ENCODE measurements at regions not wholly inside any gene's neighbourhood (a gene's known extent, or its start where the extent isn't known, plus 50 kb on each side); places are given as distances from the start of the nearest gene placed in this dataset.
"Not testable (repeated sequence)": the region's sequence is repeated elsewhere in the genome, so short reads cannot be mapped to it uniquely, and the experiment has no call there.

DNA sequence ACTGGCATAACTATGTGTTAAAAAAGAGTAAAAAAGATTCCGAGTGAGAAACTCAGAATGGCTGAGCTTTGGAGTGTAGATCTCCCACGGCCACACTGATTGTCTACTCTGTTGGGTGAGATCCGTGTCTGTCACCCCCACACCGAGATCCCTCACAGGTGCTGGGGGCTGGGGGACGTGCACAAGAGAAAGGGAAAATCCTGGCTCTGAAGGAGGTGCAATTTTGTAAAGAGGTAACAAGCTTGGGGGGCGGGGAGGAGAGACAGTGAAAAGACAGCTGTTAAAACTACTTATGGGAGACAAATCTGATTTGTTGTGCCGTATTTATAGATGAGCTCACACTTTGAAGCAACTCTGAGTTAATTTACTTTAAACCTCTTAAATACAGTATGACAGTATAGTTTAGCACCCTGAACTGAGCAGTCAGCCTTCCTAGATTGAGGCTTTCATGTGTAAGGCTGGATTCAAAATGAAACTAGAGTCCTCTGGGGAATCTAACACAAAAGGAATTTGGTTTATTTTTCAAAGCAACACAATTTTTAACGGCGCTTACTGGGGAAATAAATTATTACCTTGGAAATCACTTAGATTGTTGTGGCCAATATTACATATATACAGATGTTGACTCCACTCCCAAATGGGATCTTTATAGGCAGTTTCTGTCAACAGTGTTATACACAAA is 167.4 kb upstream of the RGS6 start:
- WGBS, 5 donors = 36 to 48% (median 42%) methylated on average over 9 of the region's 9 CpGs
- Histone ChIP-seq H3K4me1 (peaks cover 0 to 6% (median 3%) of the 10 kb centered on the region in 4 donors), H3K27me3 (peaks cover 0 to 4% (median 0%) of the 10 kb centered on the region in 3 donors), H3K9me3 (peaks cover 0 to 11% (median 3%) of the 10 kb centered on the region in 4 donors), H3K4me3 (peak overlapping the region in 1 of 4 donors; percentile 7), H3K36me3 (no peaks in the 10 kb centered on the region), H3K27ac (no peak overlapping the region)
- no peak for DNase-seq
- TF ChIP-seq, protein P1, sequence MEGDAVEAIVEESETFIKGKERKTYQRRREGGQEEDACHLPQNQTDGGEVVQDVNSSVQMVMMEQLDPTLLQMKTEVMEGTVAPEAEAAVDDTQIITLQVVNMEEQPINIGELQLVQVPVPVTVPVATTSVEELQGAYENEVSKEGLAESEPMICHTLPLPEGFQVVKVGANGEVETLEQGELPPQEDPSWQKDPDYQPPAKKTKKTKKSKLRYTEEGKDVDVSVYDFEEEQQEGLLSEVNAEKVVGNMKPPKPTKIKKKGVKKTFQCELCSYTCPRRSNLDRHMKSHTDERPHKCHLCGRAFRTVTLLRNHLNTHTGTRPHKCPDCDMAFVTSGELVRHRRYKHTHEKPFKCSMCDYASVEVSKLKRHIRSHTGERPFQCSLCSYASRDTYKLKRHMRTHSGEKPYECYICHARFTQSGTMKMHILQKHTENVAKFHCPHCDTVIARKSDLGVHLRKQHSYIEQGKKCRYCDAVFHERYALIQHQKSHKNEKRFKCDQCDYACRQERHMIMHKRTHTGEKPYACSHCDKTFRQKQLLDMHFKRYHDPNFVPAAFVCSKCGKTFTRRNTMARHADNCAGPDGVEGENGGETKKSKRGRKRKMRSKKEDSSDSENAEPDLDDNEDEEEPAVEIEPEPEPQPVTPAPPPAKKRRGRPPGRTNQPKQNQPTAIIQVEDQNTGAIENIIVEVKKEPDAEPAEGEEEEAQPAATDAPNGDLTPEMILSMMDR (IDR thresholded peaks at IDR 0.05) = no peak
- TF ChIP-seq POLR2AphosphoS5 (IDR thresholded peaks at IDR 0.05) = no peak
- no peak for TF ChIP-seq EP300 (IDR thresholded peaks at IDR 0.05)
- no peak for TF ChIP-seq POLR2A (IDR thresholded peaks at IDR 0.05)
- intact Hi-C loops (cut with DNase I; ENCODE audit: low total_unique reads) = no loop called here

DNA sequence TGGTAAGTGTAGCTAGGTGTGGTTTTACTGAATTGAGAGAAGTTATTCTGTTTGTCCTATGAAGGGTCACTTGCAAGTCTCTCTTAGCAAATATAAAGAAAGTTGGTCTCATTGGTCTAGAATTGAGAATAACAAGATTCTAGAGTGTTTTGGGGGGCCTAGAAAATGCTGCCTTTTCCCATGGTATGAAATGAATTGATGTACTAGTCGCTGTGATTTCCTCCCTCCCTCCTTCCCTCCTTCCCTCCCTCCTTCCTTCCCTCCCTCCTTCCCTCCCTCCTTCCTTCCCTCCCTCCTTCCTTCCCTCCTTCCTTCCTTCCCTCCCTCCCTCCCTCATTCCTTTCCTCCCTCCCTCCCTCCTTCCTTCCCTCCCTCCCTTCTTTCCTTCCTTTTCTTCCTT is 166.7 kb upstream of the RGS6 start:
- peaks cover 0 to 4% (median 0%) of the 10 kb centered on the region in 3 donors for H3K27me3 ChIP-seq
- intact Hi-C loops (cut with DNase I; ENCODE audit: low total_unique reads) = no loop called here
- no peak for TF ChIP-seq EP300 (IDR thresholded peaks at IDR 0.05)
- no peak overlapping the region for H3K27ac ChIP-seq
- H3K4me3 ChIP-seq = no peak overlapping the region
- H3K4me1 ChIP-seq = peaks cover 0 to 6% (median 3%) of the 10 kb centered on the region in 4 donors
- no peak for DNase-seq
- WGBS, 5 donors = 50 to 89% (median 81%) methylated on average over 1 of the region's 1 CpG
- H3K36me3 ChIP-seq = no peaks in the 10 kb centered on the region
- peaks cover 0 to 11% (median 3%) of the 10 kb centered on the region in 4 donors for H3K9me3 ChIP-seq

DNA sequence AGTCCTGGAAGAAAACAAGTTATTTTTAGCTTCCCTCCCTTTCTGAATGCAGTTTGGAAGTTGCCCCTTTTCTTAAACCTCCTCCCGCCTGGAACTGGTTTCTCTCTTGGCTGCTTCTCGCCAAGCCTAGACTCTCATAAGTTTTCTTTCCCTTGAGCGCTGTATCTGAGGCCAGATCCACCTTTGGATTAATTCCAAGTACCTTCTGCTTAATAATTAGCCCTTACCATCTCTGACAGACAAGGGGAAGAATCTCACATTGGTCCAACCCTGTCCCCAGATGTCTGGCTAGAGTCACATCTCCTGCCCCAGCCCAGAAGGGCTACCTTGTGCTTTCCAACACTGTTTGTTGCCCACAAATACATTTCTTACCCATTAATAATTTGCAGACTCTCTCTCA is 161.8 kb upstream of the RGS6 start:
- 76 to 93% (median 88%) methylated on average over 3 of the region's 3 CpGs for WGBS, 5 donors
- peaks cover 6 to 13% (median 8%) of the 10 kb centered on the region in 4 donors for H3K9me3 ChIP-seq
- intact Hi-C loops (cut with DNase I; ENCODE audit: low total_unique reads) = no loop called here
- H3K4me1 ChIP-seq = no peaks in the 10 kb centered on the region
- H3K27ac ChIP-seq = no peak overlapping the region
- TF ChIP-seq, protein P1 (IDR thresholded peaks at IDR 0.05) = no peak
- no peak for TF ChIP-seq POLR2AphosphoS5 (IDR thresholded peaks at IDR 0.05)
- no peak for TF ChIP-seq POLR2A (IDR thresholded peaks at IDR 0.05)
- TF ChIP-seq EP300 (IDR thresholded peaks at IDR 0.05) = no peak
- no peaks in the 10 kb centered on the region for H3K36me3 ChIP-seq
- H3K27me3 ChIP-seq = no peaks in the 10 kb centered on the region
- no peak for DNase-seq
- H3K4me3 ChIP-seq = no peak overlapping the region

DNA sequence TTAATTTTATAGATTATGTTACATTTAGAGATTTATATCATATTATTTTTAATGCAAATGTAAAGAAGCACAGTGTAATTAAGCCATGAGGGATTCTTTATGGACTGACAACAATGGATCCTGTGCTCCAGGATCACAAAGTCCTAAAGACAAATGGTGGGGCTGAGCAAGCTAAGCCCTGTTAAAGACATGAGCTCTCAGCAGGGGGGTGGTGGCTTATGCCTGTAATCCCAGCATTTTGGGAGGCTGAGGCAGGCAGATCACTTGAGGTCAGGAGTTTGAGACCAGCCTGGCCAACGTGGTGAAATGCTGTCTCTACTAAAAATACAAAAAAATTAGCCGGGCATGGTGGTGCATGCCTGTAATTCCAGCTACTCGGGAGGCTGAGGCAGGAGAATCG is 160.8 kb upstream of the RGS6 start:
- H3K4me3 ChIP-seq; H3K27me3 ChIP-seq; H3K4me1 ChIP-seq; H3K27ac ChIP-seq; H3K36me3 ChIP-seq; DNase-seq; intact Hi-C loops (cut with DNase I; ENCODE audit: low total_unique reads): not testable (repeated sequence)
- WGBS, 5 donors = 79 to 90% (median 88%) methylated on average over 4 of the region's 4 CpGs
- H3K9me3 ChIP-seq = peaks cover 6 to 13% (median 8%) of the 10 kb centered on the region in 4 donors

DNA sequence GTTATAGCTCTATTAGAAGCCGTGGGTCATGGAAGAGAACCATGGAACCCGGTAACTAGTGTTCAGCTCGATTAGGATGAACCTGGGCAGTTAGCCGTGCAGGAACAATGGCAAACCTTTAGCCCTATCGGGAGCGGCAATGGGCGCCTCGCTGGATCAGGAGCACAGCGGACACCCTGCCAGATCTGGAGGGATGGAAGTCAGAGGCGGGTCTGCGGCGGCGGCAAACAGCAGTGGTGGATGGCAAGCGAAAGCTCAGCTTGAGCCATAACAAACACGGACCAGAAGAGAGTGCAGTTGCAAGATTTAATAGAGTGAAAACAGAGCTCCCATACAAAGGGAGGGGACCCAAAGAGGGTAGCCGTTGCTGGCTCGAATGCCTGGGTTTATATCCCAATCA is 160.2 kb upstream of the RGS6 start:
- H3K27ac ChIP-seq; intact Hi-C loops (cut with DNase I; ENCODE audit: low total_unique reads); H3K4me3 ChIP-seq; H3K36me3 ChIP-seq; H3K27me3 ChIP-seq; DNase-seq; H3K4me1 ChIP-seq: not testable (repeated sequence)
- WGBS, 5 donors = 91 to 94% (median 94%) methylated on average over 17 of the region's 17 CpGs
- peaks cover 6 to 13% (median 8%) of the 10 kb centered on the region in 4 donors for H3K9me3 ChIP-seq

DNA sequence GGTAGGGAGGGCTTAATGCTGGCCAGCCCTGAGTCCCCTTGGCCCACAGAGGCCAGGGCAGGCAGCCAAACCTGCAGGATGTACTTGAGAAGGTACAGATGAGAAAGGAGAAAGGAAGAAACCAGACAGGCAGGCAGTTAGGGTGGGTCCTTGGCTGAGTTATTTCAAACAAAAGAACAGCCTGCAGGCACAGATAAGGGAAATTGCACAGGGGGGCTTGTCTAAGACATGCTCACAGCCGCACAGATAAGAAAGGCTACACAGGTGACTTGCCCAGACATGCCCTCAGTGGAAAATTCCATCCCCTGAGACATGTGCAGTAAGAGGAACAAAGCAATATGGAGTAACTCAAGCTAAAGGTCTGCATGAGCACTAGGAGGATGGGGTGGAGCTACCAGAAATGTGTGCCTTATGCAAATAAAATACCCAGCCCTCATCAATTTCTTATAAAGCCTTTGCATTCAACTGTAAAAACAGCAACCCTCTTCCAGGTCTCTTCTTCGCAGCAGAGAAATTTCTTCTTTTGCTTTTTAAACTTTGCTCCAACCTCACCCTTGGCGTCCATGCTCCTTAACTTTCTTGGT is 158.2 kb upstream of the RGS6 start:
- H3K27me3 ChIP-seq = no peaks in the 10 kb centered on the region
- no peak overlapping the region for H3K27ac ChIP-seq
- no peak for DNase-seq
- H3K4me3 ChIP-seq = no peak overlapping the region
- H3K36me3 ChIP-seq = no peaks in the 10 kb centered on the region
- no peaks in the 10 kb centered on the region for H3K4me1 ChIP-seq
- 78 to 85% (median 79%) methylated on average over 3 of the region's 3 CpGs for WGBS, 5 donors
- TF ChIP-seq EP300 (IDR thresholded peaks at IDR 0.05) (no peak), POLR2A (IDR thresholded peaks at IDR 0.05) (no peak), POLR2AphosphoS5 (IDR thresholded peaks at IDR 0.05) (no peak)
- TF ChIP-seq, protein P1 (IDR thresholded peaks at IDR 0.05) = no peak
- intact Hi-C loops (cut with DNase I; ENCODE audit: low total_unique reads) = no loop called here
- H3K9me3 ChIP-seq = peaks cover 6 to 13% (median 8%) of the 10 kb centered on the region in 4 donors

Measured in stomach (tissue), 8 donors.